ENCODE measurements at regions not wholly inside any gene's neighbourhood (a gene's known extent, or its start where the extent isn't known, plus 50 kb on each side); places are given as distances from the start of the nearest gene placed in this dataset.

DNA sequence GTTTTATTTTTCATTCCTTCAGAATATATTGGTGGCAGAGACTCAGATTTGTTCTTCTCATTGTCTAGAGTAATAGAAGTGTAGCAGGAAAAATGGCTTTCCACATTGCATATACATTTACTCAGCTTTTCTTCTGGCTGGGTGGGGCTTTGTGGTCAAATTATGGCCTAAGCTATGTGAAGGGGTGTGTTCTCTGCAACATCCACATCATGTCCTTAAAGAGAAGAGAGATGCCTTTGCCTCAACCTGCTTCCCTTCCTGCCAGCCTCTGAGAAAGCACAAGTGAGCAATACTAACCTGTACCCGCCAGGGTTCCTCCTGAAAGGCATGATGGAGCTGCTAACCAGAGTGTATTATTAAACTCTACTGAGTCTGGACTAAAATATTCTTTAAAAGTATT, 695.6 kb upstream of the FAM241A start:
- DNase-seq (ENCODE audit: low spot score in 2 of 2): no peak
- Histone ChIP-seq H3K4me1 (no peaks in the 10 kb centered on the region), H3K4me3 (no peak overlapping the region), H3K27ac (no peak overlapping the region), H3K9me3 (no peaks in the 10 kb centered on the region), H3K27me3 (no peaks in the 10 kb centered on the region), H3K36me3 (no peaks in the 10 kb centered on the region)
- TF ChIP-seq, protein P1, sequence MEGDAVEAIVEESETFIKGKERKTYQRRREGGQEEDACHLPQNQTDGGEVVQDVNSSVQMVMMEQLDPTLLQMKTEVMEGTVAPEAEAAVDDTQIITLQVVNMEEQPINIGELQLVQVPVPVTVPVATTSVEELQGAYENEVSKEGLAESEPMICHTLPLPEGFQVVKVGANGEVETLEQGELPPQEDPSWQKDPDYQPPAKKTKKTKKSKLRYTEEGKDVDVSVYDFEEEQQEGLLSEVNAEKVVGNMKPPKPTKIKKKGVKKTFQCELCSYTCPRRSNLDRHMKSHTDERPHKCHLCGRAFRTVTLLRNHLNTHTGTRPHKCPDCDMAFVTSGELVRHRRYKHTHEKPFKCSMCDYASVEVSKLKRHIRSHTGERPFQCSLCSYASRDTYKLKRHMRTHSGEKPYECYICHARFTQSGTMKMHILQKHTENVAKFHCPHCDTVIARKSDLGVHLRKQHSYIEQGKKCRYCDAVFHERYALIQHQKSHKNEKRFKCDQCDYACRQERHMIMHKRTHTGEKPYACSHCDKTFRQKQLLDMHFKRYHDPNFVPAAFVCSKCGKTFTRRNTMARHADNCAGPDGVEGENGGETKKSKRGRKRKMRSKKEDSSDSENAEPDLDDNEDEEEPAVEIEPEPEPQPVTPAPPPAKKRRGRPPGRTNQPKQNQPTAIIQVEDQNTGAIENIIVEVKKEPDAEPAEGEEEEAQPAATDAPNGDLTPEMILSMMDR (IDR thresholded peaks at IDR 0.05): no peak
- intact Hi-C loops (cut with DNase I): no loop called here

- TF ChIP-seq, protein P1 (IDR thresholded peaks at IDR 0.05): no peak
- intact Hi-C loops (cut with DNase I): no loop called here
Measured at GRCh38 chr4:111450867-111451266, 694.4 kb upstream of the FAM241A start.

DNA sequence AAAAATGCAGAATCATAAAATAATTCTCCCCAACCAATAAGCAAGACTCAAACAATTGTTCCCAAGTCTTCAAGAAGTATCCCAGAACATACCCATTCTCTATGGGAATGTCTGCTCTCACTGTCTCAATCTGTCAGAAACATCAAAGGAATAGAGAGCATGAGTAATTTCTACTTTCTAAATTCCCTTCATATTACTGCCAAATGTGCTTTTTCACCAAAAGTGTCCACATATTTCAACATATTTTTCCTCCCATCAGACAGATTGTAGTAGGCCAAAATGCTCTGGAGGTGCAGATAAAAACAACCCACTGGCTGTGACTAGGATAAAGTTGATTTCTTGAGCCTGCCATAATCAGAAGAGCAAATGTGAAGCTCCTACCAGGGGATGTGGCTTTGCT, 692.0 kb upstream of the FAM241A start:
- no peaks in the 10 kb centered on the region for H3K27me3 ChIP-seq
- intact Hi-C loops (cut with DNase I): no loop called here
- no peaks in the 10 kb centered on the region for H3K9me3 ChIP-seq
- H3K4me3 ChIP-seq: no peak overlapping the region
- no peak overlapping the region for H3K27ac ChIP-seq
- no peaks in the 10 kb centered on the region for H3K4me1 ChIP-seq
- no peak for DNase-seq (ENCODE audit: low spot score in 2 of 2)
- no peaks in the 10 kb centered on the region for H3K36me3 ChIP-seq
- TF ChIP-seq, protein P1 (IDR thresholded peaks at IDR 0.05): no peak

More at GRCh38 chr4:111450867-111451266, 694.4 kb upstream of the FAM241A start:
- DNase-seq (ENCODE audit: low spot score in 2 of 2): no peak
- no peak overlapping the region for H3K27ac ChIP-seq
- H3K4me3 ChIP-seq: no peak overlapping the region
- H3K9me3 ChIP-seq: no peaks in the 10 kb centered on the region
- no peaks in the 10 kb centered on the region for H3K4me1 ChIP-seq
- H3K36me3 ChIP-seq: no peaks in the 10 kb centered on the region
- no peaks in the 10 kb centered on the region for H3K27me3 ChIP-seq

DNA sequence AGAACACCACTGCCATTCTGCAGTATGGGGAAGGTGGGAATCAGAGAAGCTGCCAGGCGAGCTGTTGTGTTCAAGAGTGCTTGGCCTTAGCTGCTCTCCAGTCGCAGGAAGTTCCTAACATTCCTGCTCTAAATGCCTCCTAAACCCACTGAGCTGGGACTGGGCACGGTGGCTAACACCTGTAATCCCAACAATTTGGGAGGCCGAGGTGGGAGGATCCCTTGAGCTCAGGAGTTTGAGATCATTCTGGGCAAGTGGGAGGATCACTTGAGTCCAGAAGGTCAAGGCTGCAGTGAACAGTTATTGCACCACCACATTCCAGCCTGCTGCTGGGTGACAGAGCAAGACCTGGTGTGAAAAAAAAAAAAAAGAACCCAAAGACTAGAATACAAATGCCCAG, 690.3 kb upstream of the FAM241A start:
- H3K9me3 ChIP-seq: no peaks in the 10 kb centered on the region
- H3K27ac ChIP-seq: no peak overlapping the region
- no peak overlapping the region for H3K4me3 ChIP-seq
- TF ChIP-seq, protein P1 (IDR thresholded peaks at IDR 0.05): no peak
- intact Hi-C loops (cut with DNase I): no loop called here
- no peaks in the 10 kb centered on the region for H3K27me3 ChIP-seq
- DNase-seq (ENCODE audit: low spot score in 2 of 2): no peak
- H3K4me1 ChIP-seq: no peaks in the 10 kb centered on the region
- no peaks in the 10 kb centered on the region for H3K36me3 ChIP-seq

GRCh38 chr4:111464251-111465045, 680.8 kb upstream of the FAM241A start:
- intact Hi-C loops (cut with DNase I): no loop called here
- H3K27me3 ChIP-seq: no peaks in the 10 kb centered on the region
- TF ChIP-seq, protein P1 (IDR thresholded peaks at IDR 0.05): no peak
- no peak overlapping the region for H3K4me3 ChIP-seq
- no peaks in the 10 kb centered on the region for H3K4me1 ChIP-seq
- DNase-seq (ENCODE audit: low spot score in 2 of 2): no peak
- H3K27ac ChIP-seq: no peak overlapping the region
- H3K9me3 ChIP-seq: peaks cover 0 to 3% of the 10 kb centered on the region in 2 donors
- no peaks in the 10 kb centered on the region for H3K36me3 ChIP-seq
